ENCODE measurements at regions not wholly inside any gene's neighbourhood (a gene's known extent, or its start where the extent isn't known, plus 50 kb on each side); places are given as distances from the start of the nearest gene placed in this dataset.

- TF ChIP-seq CTCF (IDR thresholded peaks at IDR 0.05), result no peak
- no peak for TF ChIP-seq POLR2A (IDR thresholded peaks at IDR 0.05)
These were observed 103.2 kb upstream of the EIF5 start for GRCh38 chr14:103230658-103231334.
